GM12878 (cell line): ENCODE measurements at regions not wholly inside any gene's neighbourhood (a gene's known extent, or its start where the extent isn't known, plus 50 kb on each side); places are given as distances from the start of the nearest gene placed in this dataset.

Experiments used
- ATAC-seq: fragments of 200-7000 bp; cut with Tn5 transposase; 3 replicates; pipeline ENCODE4 v1.9.1; 2020; ENCODE audit warnings: mild to moderate bottlenecking, moderate library complexity
- BruUV-seq: library from RNA; stranded (reverse); fragments of 400-500 nt; replicated peaks from 2 replicates; lab custom pipeline; 2021; lab: Mats Ljungman, UMichigan
- CTCF ChIA-PET: fragments of 300-600 bp; sonication (Branson Sonifier 250); formaldehyde crosslinking; extraction: SDS; loops from one replicate; lab custom pipeline; 2021; ENCODE audit warnings: inconsistent platforms; lab: Yijun Ruan, JAX
- POLR2A ChIA-PET: fragments of 350-600 bp; formaldehyde crosslinking; extraction: SDS; loops from one replicate; lab custom pipeline; 2021; ENCODE audit warnings: inconsistent platforms; lab: Charles Lee
- RAD21 ChIA-PET: fragments of 300-600 bp; sonication (Branson Sonifier 250); formaldehyde crosslinking; loops from one replicate; lab custom pipeline; 2023; ENCODE audit warnings: antibody characterized with exemption; ENCODE audit not compliant: unreplicated experiment; lab: Charles Lee
- SMC1A ChIA-PET: fragments of 300-600 bp; sonication (Branson Sonifier 250); formaldehyde crosslinking; loops from one replicate; lab custom pipeline; 2023; ENCODE audit not compliant: unreplicated experiment, uncharacterized antibody; lab: Charles Lee
- DNase-seq: peaks from one replicate; pipeline ENCODE4 v3.0.0-alpha.2; 2011; ENCODE audit warnings: low read depth, low spot score
- FAIRE-seq: peaks from 3 replicates; lab custom pipeline; 2011; peaks lifted over from hg19 to GRCh38; lab: Jason Lieb, UNC
- H2AFZ ChIP-seq: 2 replicates; pipeline ENCODE4 v1.6.0; 2011; ENCODE audit warnings: low read depth, low read length, control low read depth; ENCODE audit not compliant: control insufficient read depth
- H3K27ac ChIP-seq: 2 replicates; pipeline ENCODE4 v1.5.1; 2011; ENCODE audit warnings: control low read depth; ENCODE audit not compliant: control insufficient read depth, insufficient read depth
- H3K27me3 ChIP-seq, 2 experiments: replicated peaks in 1 of 2; 2 replicates each; pipeline versions ENCODE4 v1.6.0 to v1.6.1; 2011; ENCODE audit warnings: low read length in 1 of 2; ENCODE audit not compliant: control insufficient read depth in 2 of 2, insufficient read depth in 2 of 2
- H3K36me3 ChIP-seq, 2 experiments: 2 replicates each; pipeline ENCODE4 v1.5.1; 2011; ENCODE audit warnings: low read length in 1 of 2; ENCODE audit not compliant: control insufficient read depth in 2 of 2, insufficient read depth in 2 of 2
- H3K4me1 ChIP-seq: 2 replicates; pipeline ENCODE4 v1.6.1; 2011; ENCODE audit warnings: mild to moderate bottlenecking, low read length, moderate library complexity, mixed read lengths; ENCODE audit not compliant: control insufficient read depth, insufficient read depth
- H3K4me2 ChIP-seq: 2 replicates; pipeline ENCODE4 v1.6.0; 2011; ENCODE audit warnings: control low read depth; ENCODE audit not compliant: control insufficient read depth, insufficient read depth
- H3K4me3 ChIP-seq: fragments of 200-600 bp; sonication (generic); 2 replicates; pipeline ENCODE4 v1.5.1; 2016
- H3K79me2 ChIP-seq: 2 replicates; pipeline ENCODE4 v1.6.0; 2011; ENCODE audit warnings: low read length; ENCODE audit not compliant: control insufficient read depth, insufficient read depth
- H3K9ac ChIP-seq: 2 replicates; pipeline ENCODE4 v1.8.0; 2011; ENCODE audit warnings: low read length, control low read depth, mixed read lengths; ENCODE audit not compliant: control insufficient read depth, insufficient read depth
- H3K9me3 ChIP-seq: replicated peaks from 3 replicates; pipeline ENCODE4 v1.5.1; 2011; ENCODE audit warnings: mild to moderate bottlenecking, low read length; ENCODE audit not compliant: control insufficient read depth, insufficient read depth
- H4K20me1 ChIP-seq: 2 replicates; pipeline ENCODE4 v1.6.0; 2011; ENCODE audit not compliant: control insufficient read depth, insufficient read depth
- KAT2A ChIP-seq: conservative IDR thresholded peaks from 2 replicates; pipeline ENCODE4 v1.6.1; 2011; ENCODE audit warnings: low read depth, low read length; ENCODE audit not compliant: control insufficient read depth
- MEF2B ChIP-seq: fragments of 450-650 bp; IDR thresholded peaks from 2 replicates; pipeline ENCODE4 v1.6.1; 2018; ENCODE audit warnings: mild to moderate bottlenecking, moderate library complexity; ENCODE audit not compliant: partially characterized antibody, poor library complexity, severe bottlenecking
- NKRF ChIP-seq: fragments of 450-650 bp; conservative IDR thresholded peaks from 2 replicates; pipeline ENCODE4 v1.6.1; 2017; ENCODE audit warnings: mild to moderate bottlenecking, moderate library complexity
- NRF1 ChIP-seq: conservative IDR thresholded peaks from 2 replicates; pipeline ENCODE4 v1.6.1; 2011; ENCODE audit warnings: mild to moderate bottlenecking, low read depth, low read length, improper control_type of control experiment
- PAX8 ChIP-seq: fragments of 450-650 bp; IDR thresholded peaks from 2 replicates; pipeline ENCODE4 v1.6.1; 2017; ENCODE audit warnings: mild to moderate bottlenecking, moderate library complexity
- RELA ChIP-seq: fragments of 450-650 bp; IDR thresholded peaks from 2 replicates; pipeline ENCODE4 v1.8.0; 2014; ENCODE audit warnings: borderline replicate concordance; ENCODE audit not compliant: partially characterized antibody
- SIX5 ChIP-seq: IDR thresholded peaks from 2 replicates; pipeline ENCODE4 v1.6.1; 2011; ENCODE audit warnings: mild to moderate bottlenecking, low read depth, low read length, moderate library complexity; ENCODE audit not compliant: severe bottlenecking
- in situ Hi-C: fragments of 300-500 bp; cut with MboI; formaldehyde crosslinking; loops from 9 replicates; pipeline ENCODE4 v1.14.3; 2018; ENCODE audit warnings: mixed read lengths
- intact Hi-C: fragments of 100-400 bp; cut with micrococcal nuclease; formaldehyde crosslinking; loops from one replicate; pipeline ENCODE4 v1.14.2; 2022; ENCODE audit not compliant: unreplicated experiment

GRCh38 chr17:71963351-71963750, 157.5 kb upstream of the SOX9 start:
- Histone ChIP-seq H4K20me1 (no peaks in the 10 kb centered on the region), H3K79me2 (no peaks in the 10 kb centered on the region), H3K36me3 (no peaks in the 10 kb centered on the region), H3K4me3 (no peak overlapping the region), H3K27ac (no peak overlapping the region), H3K4me2 (no peak overlapping the region), H3K9ac (no peak overlapping the region), H3K27me3 (no peaks in the 10 kb centered on the region), H3K9me3 (no peaks in the 10 kb centered on the region; the same call in 1 of the 3 replicates), H2AFZ (no peak overlapping the region), H3K4me1 (no peaks in the 10 kb centered on the region)
- ATAC-seq (no peak), FAIRE-seq (no peak), DNase-seq (no peak)
- SMC1A ChIA-PET: interaction anchor here (1.0 kb wide), 1 partner anchor 148 kb away, joined by 3 read pairs; no protein-coding TSS in a partner anchor
- CTCF ChIA-PET: no interaction called here
- no TSS peak for BruUV-seq
- intact Hi-C loops (no loop called here), in situ Hi-C loops (no loop called here)
- RAD21 ChIA-PET: no interaction called here
- TF ChIP-seq PAX8 (no peak), NRF1 (no peak), SIX5 (no peak), MEF2B (no peak), RELA (no peak), NKRF (no peak), KAT2A (no peak)
- POLR2A ChIA-PET: no interaction called here
